Right lobe of liver (tissue), 6 donors: ENCODE measurements at regions not wholly inside any gene's neighbourhood (a gene's known extent, or its start where the extent isn't known, plus 50 kb on each side); places are given as distances from the start of the nearest gene placed in this dataset.

Source experiments
- ATAC-seq, 4 donors: fragments of 200-7000 bp; cut with Tn5 transposase; one replicate each; pipeline ENCODE4 v1.9.1; 2020; ENCODE audit warnings: mild to moderate bottlenecking in 4 of 4, moderate library complexity in 4 of 4
- DNase-seq, 3 donors: peaks; one replicate each; pipeline ENCODE4 v3.0.0-alpha.2; 2020
- H3K27ac ChIP-seq, 3 donors: fragments of 200-600 bp; one replicate each; pipeline ENCODE4 v1.8.0; 2022
- H3K27me3 ChIP-seq, 2 donors: fragments of 200-600 bp; one replicate each; pipeline ENCODE4 v1.8.0; 2022
- H3K36me3 ChIP-seq, 4 donors: fragments of 200-600 bp; sonication (generic) in 1 of 4; one replicate each; pipeline versions ENCODE4 v1.5.1 to v1.8.0; 2017 to 2022; ENCODE audit warnings: control low read depth in 1 of 4
- H3K4me1 ChIP-seq, 4 donors: fragments of 200-600 bp; sonication (generic) in 1 of 4; one replicate each; pipeline versions ENCODE4 v1.5.1 to v1.8.0; 2017 to 2022; ENCODE audit warnings: control low read depth in 1 of 4
- H3K4me3 ChIP-seq, 3 donors: fragments of 200-600 bp; one replicate each; pipeline ENCODE4 v1.8.0; 2022
- H3K9me3 ChIP-seq, 4 donors: fragments of 200-600 bp; sonication (generic) in 1 of 4; one replicate each; pipeline versions ENCODE4 v1.5.1 to v1.8.0; 2017 to 2022; ENCODE audit warnings: control low read depth in 1 of 4
- CTCF ChIP-seq, 4 donors: fragments of 200-600 bp in 3 of 4; fragments of 450-650 bp in 1 of 4; IDR thresholded peaks; one replicate each; pipeline versions ENCODE4 v1.5.1 to v1.8.0; 2016 to 2022; ENCODE audit warnings: antibody characterized with exemption in 4 of 4, mild to moderate bottlenecking in 2 of 4
- POLR2A ChIP-seq: fragments of 450-650 bp; IDR thresholded peaks from one replicate; pipeline ENCODE4 v1.6.1; 2017; ENCODE audit warnings: antibody characterized with exemption, mild to moderate bottlenecking
- WGBS: methylation state at CpG from one replicate; pipeline ENCODE4 v1.1.6; 2018; ENCODE audit warnings: low coverage, low lambda C conversion rate; ENCODE audit not compliant: insufficient coverage; ENCODE audit errors: missing lambda C conversion rate; 5-methylcytosine and 5-hydroxymethylcytosine counted together
- intact Hi-C, 2 donors: fragments of 100-400 bp; cut with DNase I; formaldehyde crosslinking; loops; one replicate each; pipeline versions ENCODE4 v1.11.2 to v1.14.1; 2022
- donor health status: DM: no; HTN: yes; CAD: no.
- donor health status: DM: no; HTN: no; CAD: no.
- donor health status: DM: no; HTN: no; CAD: no.
- donor health status: DM: no; HTN: yes; CAD: no.
- donor health status: DM: no; HTN: yes; CAD: no.

GRCh38 chr1:192438737-192439136 is 121.9 kb downstream of the RGS21 start:
- H3K27ac ChIP-seq: no peak overlapping the region

GRCh38 chr1:192439373-192440025 is 122.7 kb downstream of the RGS21 start:
- 40% methylated on average over 5 of the region's 6 CpGs for whole genome bisulfite sequencing
- TF ChIP-seq POLR2A: no peak
- TF ChIP-seq CTCF (IDR thresholded peaks at IDR 0.05): no peak
- intact Hi-C loops: no loop called here
- Histone ChIP-seq H3K9me3 (no peaks in the 10 kb centered on the region), H3K4me1 (no peaks in the 10 kb centered on the region), H3K27me3 (no peaks in the 10 kb centered on the region), H3K27ac (no peak overlapping the region), H3K4me3 (no peak overlapping the region), H3K36me3 (no peaks in the 10 kb centered on the region)
- no peak for ATAC-seq
- DNase-seq: no peak

More at GRCh38 chr1:192438737-192439136, 121.9 kb downstream of the RGS21 start:
- intact Hi-C loops: no loop called here
- Histone ChIP-seq H3K36me3 (no peaks in the 10 kb centered on the region), H3K9me3 (no peaks in the 10 kb centered on the region), H3K27me3 (no peaks in the 10 kb centered on the region), H3K4me1 (no peaks in the 10 kb centered on the region), H3K4me3 (no peak overlapping the region)
- TF ChIP-seq CTCF (IDR thresholded peaks at IDR 0.05): no peak
- TF ChIP-seq POLR2A: no peak
- DNase-seq (no peak), ATAC-seq (no peak)
- WGBS: 33% methylated on average over 3 of the region's 3 CpGs

GRCh38 chr1:192441492-192441891 is 124.7 kb downstream of the RGS21 start:
- Histone ChIP-seq H3K27ac (no peak overlapping the region), H3K27me3 (no peaks in the 10 kb centered on the region), H3K4me3 (no peak overlapping the region), H3K9me3 (no peaks in the 10 kb centered on the region), H3K36me3 (no peaks in the 10 kb centered on the region), H3K4me1 (no peaks in the 10 kb centered on the region)
- TF ChIP-seq POLR2A (no peak), CTCF (IDR thresholded peaks at IDR 0.05) (no peak)
- ATAC-seq (no peak), DNase-seq (no peak)
- intact Hi-C loops: no loop called here
- WGBS: 22% methylated on average over 3 of the region's 3 CpGs

- intact Hi-C loops: no loop called here
- H3K4me1 ChIP-seq: no peaks in the 10 kb centered on the region
- no peak overlapping the region for H3K4me3 ChIP-seq
- no peaks in the 10 kb centered on the region for H3K27me3 ChIP-seq
- no peaks in the 10 kb centered on the region for H3K9me3 ChIP-seq
- ATAC-seq: no peak
- TF ChIP-seq CTCF (IDR thresholded peaks at IDR 0.05): no peak
- TF ChIP-seq POLR2A: no peak
- WGBS: 30% methylated on average over 2 of the region's 2 CpGs
- no peak overlapping the region for H3K27ac ChIP-seq
- H3K36me3 ChIP-seq: no peaks in the 10 kb centered on the region
- DNase-seq: no peak
Observed at GRCh38 chr1:192442736-192443135, 125.9 kb downstream of the RGS21 start.

- no peaks in the 10 kb centered on the region for H3K27me3 ChIP-seq
- TF ChIP-seq POLR2A (no peak), CTCF (IDR thresholded peaks at IDR 0.05) (no peak)
- ATAC-seq: no peak
- no peak overlapping the region for H3K4me3 ChIP-seq
- no peak overlapping the region for H3K27ac ChIP-seq
- H3K4me1 ChIP-seq: no peaks in the 10 kb centered on the region
- no peaks in the 10 kb centered on the region for H3K36me3 ChIP-seq
- DNase-seq: no peak
- H3K9me3 ChIP-seq: no peaks in the 10 kb centered on the region
- intact Hi-C loops: no loop called here
Observed at GRCh38 chr1:192443616-192444015, 126.8 kb downstream of the RGS21 start.
